ENCODE measurements at regions not wholly inside any gene's neighbourhood (a gene's known extent, or its start where the extent isn't known, plus 50 kb on each side); places are given as distances from the start of the nearest gene placed in this dataset.

- no peak for DNase-seq (ENCODE audit: low read depth in 4 of 4, low spot score in 3 of 4)
Observed at GRCh38 chr12:105968025-105968424, 170.7 kb downstream of the NUAK1 start.

- no peak for DNase-seq (ENCODE audit: low read depth in 4 of 4, low spot score in 3 of 4)
Observed at GRCh38 chr12:105970885-105971284, 167.9 kb downstream of the NUAK1 start.

GRCh38 chr12:105974738-105975137 lies 164.0 kb downstream of the NUAK1 start:
- DNase-seq (ENCODE audit: low read depth in 4 of 4, low spot score in 3 of 4): no peak

DNA sequence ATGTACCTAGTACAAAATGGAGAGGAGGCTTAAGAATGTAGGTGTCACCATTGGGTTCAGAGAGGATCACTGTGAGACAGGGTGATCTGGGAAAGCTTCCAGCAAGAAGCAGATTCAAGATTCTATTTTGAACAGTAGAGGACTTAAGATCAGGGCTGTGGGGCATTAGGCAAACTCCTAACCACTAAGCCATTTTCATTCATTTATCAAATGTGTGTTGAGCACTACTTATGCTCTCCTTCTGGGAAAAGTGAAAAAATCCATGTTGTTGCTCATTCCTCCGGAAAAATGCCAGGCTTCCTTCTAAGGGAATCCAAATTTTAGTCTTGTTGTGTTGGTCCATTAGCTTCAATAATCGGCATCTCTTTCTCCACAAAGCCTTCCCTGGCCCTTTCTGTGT lies 163.4 kb downstream of the NUAK1 start:
- no peak for DNase-seq (ENCODE audit: low read depth in 4 of 4, low spot score in 3 of 4)

- no peak for DNase-seq (ENCODE audit: low read depth in 4 of 4, low spot score in 3 of 4)
Observed at GRCh38 chr12:105977236-105977635, 161.5 kb downstream of the NUAK1 start.

- DNase-seq (ENCODE audit: low read depth in 4 of 4, low spot score in 3 of 4): no peak
Observed at GRCh38 chr12:105977652-105978051, 161.1 kb downstream of the NUAK1 start.

GRCh38 chr12:105978276-105978675 lies 160.5 kb downstream of the NUAK1 start:
- DNase-seq (ENCODE audit: low read depth in 4 of 4, low spot score in 3 of 4): no peak

GRCh38 chr12:105978686-105979085 lies 160.1 kb downstream of the NUAK1 start:
- no peak for DNase-seq (ENCODE audit: low read depth in 4 of 4, low spot score in 3 of 4)

GRCh38 chr12:105980085-105980484 lies 158.7 kb downstream of the NUAK1 start:
- no peak for DNase-seq (ENCODE audit: low read depth in 4 of 4, low spot score in 3 of 4)

- DNase-seq (ENCODE audit: low read depth in 4 of 4, low spot score in 3 of 4): no peak
Observed at GRCh38 chr12:105980533-105980932, 158.2 kb downstream of the NUAK1 start.

GRCh38 chr12:105982022-105982421 lies 156.7 kb downstream of the NUAK1 start:
- DNase-seq (ENCODE audit: low read depth in 4 of 4, low spot score in 3 of 4): no peak

DNA sequence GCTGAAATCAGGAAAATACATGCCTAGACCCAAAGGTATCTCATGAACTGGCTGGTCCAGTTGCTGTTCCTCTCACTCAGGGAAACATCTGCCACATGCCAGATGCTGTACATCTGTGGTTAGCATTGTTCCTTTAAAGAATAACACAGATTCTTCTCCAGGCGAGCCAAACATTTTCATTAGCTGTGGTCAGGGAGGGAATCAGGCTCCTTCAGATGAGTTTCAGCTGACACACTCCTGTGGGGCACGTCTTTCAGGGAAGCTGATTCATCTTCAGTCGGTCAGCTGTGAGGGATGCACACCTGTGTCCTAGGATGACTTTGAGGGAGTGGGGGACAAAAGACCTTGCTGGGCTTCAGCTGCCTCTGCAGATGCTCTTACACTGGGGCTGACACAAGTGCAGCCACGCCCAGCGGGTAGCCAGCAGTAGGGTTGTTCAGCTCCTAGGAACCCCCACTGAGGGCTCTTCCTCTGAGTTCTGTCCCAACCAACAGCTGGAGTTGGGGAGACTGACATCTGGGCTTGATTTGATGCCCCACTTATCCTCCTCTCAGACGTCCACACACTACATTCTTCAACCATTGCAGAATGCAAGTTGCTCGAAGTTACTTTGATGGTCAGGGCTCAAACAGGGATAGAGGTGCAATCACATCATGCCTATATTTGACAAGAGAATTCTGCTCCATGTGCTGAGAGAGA lies 155.0 kb downstream of the NUAK1 start:
- no peak for DNase-seq (ENCODE audit: low read depth in 4 of 4, low spot score in 3 of 4)

DNA sequence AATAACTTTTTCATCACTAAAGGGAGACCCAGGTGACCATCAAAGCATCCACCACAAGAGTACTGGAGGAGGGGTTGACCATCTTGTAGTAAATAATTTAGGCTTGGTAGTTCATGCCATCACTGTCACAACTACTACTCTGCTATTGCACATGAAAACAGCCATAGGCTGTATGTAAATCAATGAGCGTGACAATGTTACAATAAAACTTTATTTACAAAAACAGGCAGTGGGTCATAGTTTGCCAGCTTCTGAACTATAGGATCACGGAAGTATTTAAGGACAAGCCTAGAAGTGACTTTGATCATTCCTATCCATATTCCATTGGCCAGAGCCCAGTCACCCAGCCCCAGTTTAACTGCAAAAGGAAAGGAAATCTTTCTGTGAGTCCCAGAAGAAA lies 153.4 kb downstream of the NUAK1 start:
- DNase-seq (ENCODE audit: low read depth in 4 of 4, low spot score in 3 of 4): no peak

GRCh38 chr12:105986779-105987684 lies 151.7 kb downstream of the NUAK1 start:
- no peak for DNase-seq (ENCODE audit: low read depth in 4 of 4, low spot score in 3 of 4)

GRCh38 chr12:105987685-105988035 lies 151.1 kb downstream of the NUAK1 start:
- DNase-seq (ENCODE audit: low read depth in 4 of 4, low spot score in 3 of 4): no peak

DNA sequence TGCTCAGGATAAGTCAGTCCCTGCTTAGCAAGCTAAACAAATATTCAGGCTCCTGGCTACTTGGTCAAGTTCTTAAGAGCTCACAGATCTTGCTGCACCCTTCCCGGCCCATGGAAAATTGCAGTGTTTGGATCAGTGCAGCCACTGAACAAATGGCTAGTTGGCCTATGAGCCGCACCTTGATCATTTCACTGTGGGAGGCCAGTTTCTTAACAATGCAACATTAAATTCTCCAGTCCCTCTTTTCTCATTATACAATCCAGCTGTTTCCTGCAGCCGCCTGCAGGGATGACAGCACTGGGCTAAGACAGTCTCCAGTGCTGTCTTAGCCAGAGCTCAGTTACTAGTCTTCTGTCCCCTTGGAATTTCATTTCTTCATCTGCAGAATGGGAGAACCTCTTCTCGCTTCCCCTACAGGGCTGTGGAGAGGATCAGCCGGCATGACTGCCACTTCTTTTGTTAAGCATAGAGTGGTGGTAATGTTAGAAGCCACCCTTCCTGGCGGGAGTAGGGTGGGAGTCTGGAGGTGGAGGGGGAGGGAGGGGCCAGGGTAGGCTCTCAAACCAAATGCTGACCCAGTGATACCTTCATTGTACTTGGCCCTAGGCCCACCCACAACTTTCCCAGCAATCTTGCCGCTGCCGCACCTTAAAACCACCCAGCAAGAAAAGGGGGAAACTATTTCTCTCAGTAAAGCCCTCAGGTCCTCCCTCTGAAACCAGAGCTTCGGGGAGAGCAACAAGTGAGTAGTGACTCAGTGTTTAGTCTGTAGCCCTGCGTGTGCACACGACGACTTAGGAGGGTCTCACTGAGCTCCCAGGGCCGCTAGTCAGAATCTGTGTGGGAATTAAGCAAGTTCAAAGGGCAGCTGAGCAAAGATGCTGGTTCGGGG lies 145.7 kb downstream of the NUAK1 start:
- DNase-seq (ENCODE audit: low read depth in 4 of 4, low spot score in 3 of 4): no peak

DNA sequence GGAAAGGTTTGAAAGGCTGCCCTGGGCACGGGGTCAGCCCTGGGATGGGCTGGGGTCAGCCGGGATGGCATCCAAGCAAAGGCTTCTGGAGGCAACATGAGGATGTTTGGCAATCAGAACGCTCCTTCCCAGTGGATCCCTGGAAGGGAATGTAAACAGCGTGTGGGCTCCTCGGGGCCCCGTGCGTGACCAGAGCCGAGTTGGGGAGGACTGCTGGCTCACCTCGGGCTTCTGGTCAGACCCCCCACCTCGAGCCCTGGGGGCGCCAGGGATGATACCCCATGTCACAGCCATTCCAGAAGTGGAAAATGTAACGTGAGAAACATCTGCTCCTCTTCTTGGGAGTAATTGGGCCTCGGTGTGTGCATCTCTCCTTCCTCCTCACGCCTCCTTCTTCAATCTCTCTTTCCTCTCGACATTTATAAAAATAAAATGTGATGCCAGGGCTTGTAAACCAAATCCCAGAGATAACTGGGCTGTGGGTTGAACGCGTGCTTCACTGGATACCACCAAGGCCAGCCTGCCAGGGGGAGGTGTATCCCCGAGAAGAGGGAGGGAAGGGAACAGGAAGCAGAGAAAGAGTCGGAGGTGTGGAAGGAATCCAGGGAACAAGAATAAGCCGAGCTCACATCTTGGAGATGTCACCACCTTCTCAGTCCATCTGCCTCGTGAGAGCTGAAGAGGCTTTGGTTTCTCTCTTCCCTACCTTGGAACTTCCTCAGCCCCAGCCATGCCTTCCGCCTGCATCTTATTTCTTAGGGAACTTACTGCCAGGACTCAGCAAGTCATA lies 144.8 kb downstream of the NUAK1 start:
- DNase-seq (ENCODE audit: low read depth in 4 of 4, low spot score in 3 of 4): no peak

- DNase-seq (ENCODE audit: low read depth in 4 of 4, low spot score in 3 of 4): no peak
Observed at GRCh38 chr12:105995961-105996431, 142.8 kb downstream of the NUAK1 start.

- no peak for DNase-seq (ENCODE audit: low read depth in 4 of 4, low spot score in 3 of 4)
Observed at GRCh38 chr12:105998561-105998960, 140.2 kb downstream of the NUAK1 start.
